Stimulated activated CD8-positive, alpha-beta memory T cell treated with anti-CD3 and anti-CD28 coated beads, Interleukin-2, amount 100 ng/mL, for 1 hour (primary cell): ENCODE measurements at regions not wholly inside any gene's neighbourhood (a gene's known extent, or its start where the extent isn't known, plus 50 kb on each side); places are given as distances from the start of the nearest gene placed in this dataset.
"Not testable (repeated sequence)": the region's sequence is repeated elsewhere in the genome, so short reads cannot be mapped to it uniquely, and the experiment has no call there.

Experiments used
- DNase-seq, 2 donors: peaks; one replicate each; pipeline ENCODE4 v3.0.0-alpha.2; 2020; ENCODE audit warnings: low read depth in 2 of 2

GRCh38 chr22:22822106-22822505 is 65.5 kb upstream of the IGLL5 start:
- DNase-seq: no peak

- DNase-seq: not testable (repeated sequence)
Measured at GRCh38 chr22:22822553-22822952, 65.1 kb upstream of the IGLL5 start.

GRCh38 chr22:22823131-22823810 is 64.3 kb upstream of the IGLL5 start:
- no peak for DNase-seq

GRCh38 chr22:22824340-22825212 is 63.0 kb upstream of the IGLL5 start:
- no peak for DNase-seq

GRCh38 chr22:22825213-22825593 is 62.4 kb upstream of the IGLL5 start:
- DNase-seq: no peak

GRCh38 chr22:22827187-22827939 is 60.3 kb upstream of the IGLL5 start:
- no peak for DNase-seq

GRCh38 chr22:22830193-22830592 is 57.4 kb upstream of the IGLL5 start:
- no peak for DNase-seq

GRCh38 chr22:22830957-22831688 is 56.5 kb upstream of the IGLL5 start:
- DNase-seq: no peak

GRCh38 chr22:22833059-22833458 is 54.6 kb upstream of the IGLL5 start:
- no peak for DNase-seq

GRCh38 chr22:22833488-22833887 is 54.1 kb upstream of the IGLL5 start:
- no peak for DNase-seq

GRCh38 chr22:22834204-22834603 is 53.4 kb upstream of the IGLL5 start:
- no peak for DNase-seq

GRCh38 chr22:22834783-22835182 is 52.8 kb upstream of the IGLL5 start:
- no peak for DNase-seq

GRCh38 chr22:22835242-22835641 is 52.4 kb upstream of the IGLL5 start:
- no peak for DNase-seq

- no peak for DNase-seq
Measured at GRCh38 chr22:22835771-22836291, 51.8 kb upstream of the IGLL5 start.

- no peak for DNase-seq
Measured at GRCh38 chr22:22836635-22837034, 51.0 kb upstream of the IGLL5 start.
